Hematopoietic multipotent progenitor cell treated with erythropoietin and hydrocortisone succinate and interleukin-3 and kit ligand, for 17 days (in vitro differentiated cells): ENCODE measurements at regions not wholly inside any gene's neighbourhood (a gene's known extent, or its start where the extent isn't known, plus 50 kb on each side); places are given as distances from the start of the nearest gene placed in this dataset.
"Not testable (repeated sequence)": the region's sequence is repeated elsewhere in the genome, so short reads cannot be mapped to it uniquely, and the experiment has no call there.

Experiments
- DNase-seq: peaks from one replicate; pipeline ENCODE4 v3.0.0-alpha.2; 2015; ENCODE audit warnings: low spot score

GRCh38 chr6:4350567-4351519 lies 215.5 kb upstream of the ECI2 start:
- DNase-seq = no peak

GRCh38 chr6:4349931-4350330 lies 214.6 kb upstream of the ECI2 start:
- DNase-seq = no peak

GRCh38 chr6:4349323-4349722 lies 213.9 kb upstream of the ECI2 start:
- no peak for DNase-seq

GRCh38 chr6:4348462-4349112 lies 213.2 kb upstream of the ECI2 start:
- no peak for DNase-seq

GRCh38 chr6:4347877-4348276 lies 212.5 kb upstream of the ECI2 start:
- no peak for DNase-seq

GRCh38 chr6:4346659-4347333 lies 211.4 kb upstream of the ECI2 start:
- DNase-seq = no peak

GRCh38 chr6:4345543-4345942 lies 210.2 kb upstream of the ECI2 start:
- no peak for DNase-seq

- no peak for DNase-seq
Observed at GRCh38 chr6:4344317-4344899, 209.0 kb upstream of the ECI2 start.

GRCh38 chr6:4342407-4343137 lies 207.2 kb upstream of the ECI2 start:
- DNase-seq = no peak

- DNase-seq = no peak
Observed at GRCh38 chr6:4341078-4341797, 205.9 kb upstream of the ECI2 start.

- DNase-seq = no peak
Observed at GRCh38 chr6:4340544-4340943, 205.2 kb upstream of the ECI2 start.

GRCh38 chr6:4338884-4339283 lies 203.5 kb upstream of the ECI2 start:
- no peak for DNase-seq

- no peak for DNase-seq
Observed at GRCh38 chr6:4336778-4337442, 201.5 kb upstream of the ECI2 start.

- no peak for DNase-seq
Observed at GRCh38 chr6:4336084-4336483, 200.7 kb upstream of the ECI2 start.

- not testable (repeated sequence) for DNase-seq
Observed at GRCh38 chr6:4334158-4334740, 198.9 kb upstream of the ECI2 start.

GRCh38 chr6:4327841-4328240 lies 192.5 kb upstream of the ECI2 start:
- no peak for DNase-seq

- DNase-seq = no peak
Observed at GRCh38 chr6:4324746-4325145, 189.4 kb upstream of the ECI2 start.

GRCh38 chr6:4323322-4323721 lies 187.9 kb upstream of the ECI2 start:
- DNase-seq = no peak

- no peak for DNase-seq
Observed at GRCh38 chr6:4322846-4323309, 187.5 kb upstream of the ECI2 start.
